ENCODE measurements at regions not wholly inside any gene's neighbourhood (a gene's known extent, or its start where the extent isn't known, plus 50 kb on each side); places are given as distances from the start of the nearest gene placed in this dataset.

- DNase-seq = no peak
Observed at GRCh38 chr6:22807261-22807660, 237.9 kb downstream of the HDGFL1 start.

GRCh38 chr6:22807818-22808217, 238.5 kb downstream of the HDGFL1 start:
- Histone ChIP-seq H3K36me3 (no peaks in the 10 kb centered on the region), H3K27me3 (no peaks in the 10 kb centered on the region), H3K4me3 (no peak overlapping the region), H3K9me3 (no peaks in the 10 kb centered on the region), H3K4me1 (no peaks in the 10 kb centered on the region), H3K27ac (no peak overlapping the region)
- ATAC-seq = no peak
- intact Hi-C loops (cut with DNase I) = no loop called here
- no peak for TF ChIP-seq CTCF (IDR thresholded peaks at IDR 0.05)
- DNase-seq = no peak
- WGBS, 2 donors = 95 to 98% methylated on average over 3 of the region's 3 CpGs

More at GRCh38 chr6:22807261-22807660, 237.9 kb downstream of the HDGFL1 start:
- no peaks in the 10 kb centered on the region for H3K9me3 ChIP-seq
- intact Hi-C loops (cut with DNase I) = no loop called here
- no peak overlapping the region for H3K4me3 ChIP-seq
- no peak for ATAC-seq
- 79 to 91% methylated on average over 1 of the region's 1 CpG for WGBS, 2 donors
- no peak overlapping the region for H3K27ac ChIP-seq
- H3K36me3 ChIP-seq = no peaks in the 10 kb centered on the region
- no peaks in the 10 kb centered on the region for H3K4me1 ChIP-seq
- no peak for TF ChIP-seq CTCF (IDR thresholded peaks at IDR 0.05)
- no peaks in the 10 kb centered on the region for H3K27me3 ChIP-seq

- H3K27ac ChIP-seq = no peak overlapping the region
- ATAC-seq (no peak), DNase-seq (no peak)
- no peaks in the 10 kb centered on the region for H3K27me3 ChIP-seq
- no peaks in the 10 kb centered on the region for H3K4me1 ChIP-seq
- 99 to 100% methylated on average over 1 of the region's 1 CpG for WGBS, 2 donors
- no peak overlapping the region for H3K4me3 ChIP-seq
- no peak for TF ChIP-seq CTCF (IDR thresholded peaks at IDR 0.05)
- no peaks in the 10 kb centered on the region for H3K36me3 ChIP-seq
- H3K9me3 ChIP-seq = no peaks in the 10 kb centered on the region
- intact Hi-C loops (cut with DNase I) = no loop called here
Observed at GRCh38 chr6:22808466-22808865, 239.1 kb downstream of the HDGFL1 start.

- no peak for DNase-seq
- Histone ChIP-seq H3K27me3 (no peaks in the 10 kb centered on the region), H3K27ac (no peak overlapping the region), H3K4me3 (no peak overlapping the region), H3K36me3 (no peaks in the 10 kb centered on the region), H3K4me1 (no peaks in the 10 kb centered on the region), H3K9me3 (no peaks in the 10 kb centered on the region)
- 100% methylated on average over 1 of the region's 1 CpG for WGBS, 2 donors
- no peak for TF ChIP-seq CTCF (IDR thresholded peaks at IDR 0.05)
- intact Hi-C loops (cut with DNase I) = no loop called here
- ATAC-seq = no peak
Observed at GRCh38 chr6:22809370-22809769, 240.0 kb downstream of the HDGFL1 start.

GRCh38 chr6:22819209-22819608, 249.8 kb downstream of the HDGFL1 start:
- WGBS, 2 donors = 94 to 95% methylated on average over 1 of the region's 1 CpG
- peaks cover 0 to 12% (median 0%) of the 10 kb centered on the region in 9 donors for H3K4me1 ChIP-seq
- H3K27ac ChIP-seq = no peak overlapping the region
- no peak for TF ChIP-seq CTCF (IDR thresholded peaks at IDR 0.05)
- intact Hi-C loops (cut with DNase I) = no loop called here
- no peaks in the 10 kb centered on the region for H3K27me3 ChIP-seq
- ATAC-seq (no peak), DNase-seq (no peak)
- H3K4me3 ChIP-seq = no peak overlapping the region
- H3K9me3 ChIP-seq = peaks cover 0 to 22% (median 3%) of the 10 kb centered on the region in 11 donors
- H3K36me3 ChIP-seq = no peaks in the 10 kb centered on the region
